NCI-H82 (cell line): ENCODE measurements at regions not wholly inside any gene's neighbourhood (a gene's known extent, or its start where the extent isn't known, plus 50 kb on each side); places are given as distances from the start of the nearest gene placed in this dataset.
A peak's percentile ranks its signal among the peaks of the same experiment; 100 is the strongest.

Source experiments
- DNase-seq: peaks from one replicate; lab custom pipeline; 2025; lab: John Stamatoyannopoulos, UW

- no peak for DNase-seq
Observed at GRCh38 chr3:84439476-84439875, 519.3 kb upstream of the CADM2 start.

GRCh38 chr3:84440291-84440690 is 518.5 kb upstream of the CADM2 start:
- peak; percentile 0 for DNase-seq

- DNase-seq = no peak
Observed at GRCh38 chr3:84442533-84442932, 516.3 kb upstream of the CADM2 start.

- no peak for DNase-seq
Observed at GRCh38 chr3:84444726-84445521, 513.9 kb upstream of the CADM2 start.

- no peak for DNase-seq
Observed at GRCh38 chr3:84487296-84487695, 471.5 kb upstream of the CADM2 start.

GRCh38 chr3:84504761-84505160 is 454.0 kb upstream of the CADM2 start:
- DNase-seq = no peak

GRCh38 chr3:84510007-84510406 is 448.8 kb upstream of the CADM2 start:
- no peak for DNase-seq

- DNase-seq = no peak
Observed at GRCh38 chr3:84522893-84523292, 435.9 kb upstream of the CADM2 start.

GRCh38 chr3:84536916-84537315 is 421.9 kb upstream of the CADM2 start:
- DNase-seq = no peak

GRCh38 chr3:84538597-84538996 is 420.2 kb upstream of the CADM2 start:
- DNase-seq = no peak

DNA sequence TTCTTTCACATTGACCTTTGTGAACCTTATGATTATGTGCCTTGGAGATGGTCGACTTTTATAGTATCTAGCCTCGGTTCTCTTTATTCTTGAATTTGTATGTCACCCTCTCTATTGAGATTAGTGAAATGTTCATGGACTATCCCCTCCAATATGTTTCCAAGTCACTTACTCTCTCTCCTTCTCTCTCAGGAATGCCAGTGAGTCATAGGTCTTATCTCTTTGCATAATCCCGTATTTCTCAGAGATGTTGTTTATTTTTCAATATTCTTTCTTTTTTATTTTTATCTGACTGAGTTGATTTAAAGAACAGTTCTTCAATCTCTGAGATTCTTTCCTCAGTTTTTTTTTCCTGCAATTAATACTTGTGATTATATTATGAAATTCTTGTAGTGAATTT is 411.6 kb upstream of the CADM2 start:
- DNase-seq = no peak

- DNase-seq = peak; percentile 47
Observed at GRCh38 chr3:84547971-84548970, 410.5 kb upstream of the CADM2 start.

- DNase-seq = no peak
Observed at GRCh38 chr3:84555629-84556028, 403.2 kb upstream of the CADM2 start.

- DNase-seq = no peak
Observed at GRCh38 chr3:84566256-84566655, 392.5 kb upstream of the CADM2 start.

GRCh38 chr3:84567796-84568195 is 391.0 kb upstream of the CADM2 start:
- DNase-seq = no peak

DNA sequence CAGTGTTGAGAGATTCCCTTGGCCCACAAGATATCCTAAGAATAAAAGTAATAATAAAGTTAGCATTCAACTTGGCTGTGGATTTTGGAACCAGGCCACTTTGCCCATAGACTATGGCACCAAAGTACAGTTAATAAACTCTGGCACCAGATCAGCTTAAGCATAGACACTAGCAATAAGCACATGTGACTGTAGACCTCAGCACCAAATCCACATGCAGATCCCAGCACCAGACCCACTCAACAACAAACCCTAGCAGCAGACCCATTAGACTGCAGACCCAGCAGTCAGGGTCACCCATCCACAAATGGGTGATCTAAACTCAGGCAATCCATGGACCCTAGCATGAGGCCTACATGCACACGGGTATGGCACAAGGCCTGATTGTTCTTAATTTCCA is 384.8 kb upstream of the CADM2 start:
- no peak for DNase-seq

DNA sequence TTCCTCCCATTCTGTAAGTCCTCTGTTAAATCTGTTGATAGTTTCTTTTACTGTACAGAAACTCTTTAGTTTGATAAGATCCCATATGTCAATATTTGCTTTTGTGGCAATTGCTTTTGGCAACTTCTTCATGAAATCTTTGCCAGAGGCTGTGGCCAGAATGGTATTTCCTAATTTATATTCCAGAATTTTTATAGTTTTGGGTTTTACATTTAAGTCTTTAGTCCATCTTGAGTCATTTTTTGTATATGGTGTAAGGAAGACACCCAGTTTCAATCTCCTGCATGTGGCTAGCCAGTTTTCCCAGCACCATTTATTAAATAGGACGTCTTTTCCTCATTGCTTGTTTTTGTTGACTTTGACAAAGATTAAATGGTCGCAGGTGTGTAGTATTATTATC is 372.4 kb upstream of the CADM2 start:
- no peak for DNase-seq

DNA sequence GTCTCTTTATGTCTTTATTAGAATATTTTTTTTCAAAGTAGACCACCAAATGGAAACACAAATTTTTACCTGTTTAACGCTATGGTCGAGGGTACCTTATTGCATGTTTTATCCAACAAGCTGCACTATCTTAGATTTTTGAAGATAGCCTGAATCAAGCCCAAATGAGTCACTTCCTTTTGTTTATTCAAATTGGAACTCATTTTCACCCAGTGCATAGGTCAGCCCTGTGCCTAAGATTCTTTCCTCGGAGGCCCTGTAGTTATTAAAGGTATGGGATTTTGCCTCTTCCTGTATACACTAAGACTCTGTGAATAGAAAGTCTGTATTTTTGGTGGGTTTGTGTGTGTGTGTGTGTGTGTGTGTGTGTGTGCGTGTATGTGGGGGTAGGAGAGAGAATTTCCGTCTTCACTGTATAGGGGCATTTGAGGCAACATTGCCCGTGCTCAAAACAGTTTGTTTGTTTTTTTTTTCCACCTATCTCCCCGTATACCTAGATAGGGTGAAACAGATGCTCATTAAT is 358.0 kb upstream of the CADM2 start:
- no peak for DNase-seq

GRCh38 chr3:84601303-84601702 is 357.5 kb upstream of the CADM2 start:
- DNase-seq = no peak

DNA sequence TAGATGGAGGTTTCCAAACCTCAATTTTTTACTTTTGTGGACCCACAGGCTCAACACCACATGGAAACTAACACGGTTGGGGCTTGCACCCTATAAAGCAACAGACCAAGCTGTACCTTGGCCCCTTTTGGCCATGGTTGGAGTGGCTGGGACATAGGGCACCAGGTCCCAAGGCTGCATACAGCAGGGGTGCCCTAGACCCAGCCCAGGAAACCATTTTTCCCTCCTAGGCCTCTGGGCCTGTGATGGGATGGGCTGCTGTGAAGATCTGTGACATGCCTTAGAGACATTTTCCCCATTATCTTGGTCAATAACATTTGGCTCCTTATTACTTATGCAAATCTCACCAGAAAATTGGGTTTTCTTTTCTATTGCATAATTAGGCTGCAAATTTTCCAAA is 337.0 kb upstream of the CADM2 start:
- no peak for DNase-seq

GRCh38 chr3:84634668-84635067 is 324.1 kb upstream of the CADM2 start:
- no peak for DNase-seq

- no peak for DNase-seq
Observed at GRCh38 chr3:84637272-84637671, 321.5 kb upstream of the CADM2 start.

DNA sequence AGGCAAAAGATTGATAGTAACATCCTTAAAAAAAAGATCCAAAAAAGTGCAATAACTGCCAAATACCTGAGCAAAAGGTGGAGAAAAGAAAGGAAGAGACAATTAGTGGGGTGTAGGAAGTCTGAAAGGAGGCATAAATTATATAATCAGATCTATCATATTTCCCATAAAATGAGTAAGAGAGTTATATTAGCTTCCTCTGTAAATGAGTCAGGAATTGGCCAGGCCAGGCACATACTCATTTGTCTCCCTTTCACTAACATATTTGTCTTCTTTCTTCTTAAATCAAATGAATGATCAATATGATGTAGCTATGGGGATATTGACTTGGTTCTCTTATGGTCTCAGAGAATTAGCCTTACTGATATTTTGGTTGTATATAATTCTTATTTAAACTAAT is 292.3 kb upstream of the CADM2 start:
- no peak for DNase-seq
